Stimulated activated effector memory CD8-positive, alpha-beta T cell treated with anti-CD3 and anti-CD28 coated beads, Interleukin-12 subunit alpha, Interleukin-12 subunit beta, amount 100 ng/mL, for 72 hours (primary cell): ENCODE measurements at regions not wholly inside any gene's neighbourhood (a gene's known extent, or its start where the extent isn't known, plus 50 kb on each side); places are given as distances from the start of the nearest gene placed in this dataset.
"Not testable (repeated sequence)": the region's sequence is repeated elsewhere in the genome, so short reads cannot be mapped to it uniquely, and the experiment has no call there.

ENCODE experiments used
- ATAC-seq: fragments of 150-1000 bp; cut with Tn5 transposase; 2 replicates; pipeline ENCODE4 v1.10.0; 2021
- DNase-seq, 2 donors: peaks; one replicate each; pipeline ENCODE4 v3.0.0; 2021 to 2022; ENCODE audit warnings: low spot score in 2 of 2
- H3K27ac Mint-ChIP-seq: one replicate; pipeline ENCODE4 v1.8.0; 2022; ENCODE audit warnings: mild to moderate bottlenecking, mixed read lengths
- H3K36me3 Mint-ChIP-seq: one replicate; pipeline ENCODE4 v1.8.0; 2022; ENCODE audit warnings: mild to moderate bottlenecking, mixed read lengths
- H3K4me1 Mint-ChIP-seq: one replicate; pipeline ENCODE4 v1.8.0; 2022; ENCODE audit warnings: mixed read lengths
- H3K4me3 Mint-ChIP-seq: one replicate; pipeline ENCODE4 v1.8.0; 2022; ENCODE audit warnings: mild to moderate bottlenecking, mixed read lengths
- H3K9me3 Mint-ChIP-seq: one replicate; pipeline ENCODE4 v1.8.0; 2022; ENCODE audit warnings: mixed read lengths

DNA sequence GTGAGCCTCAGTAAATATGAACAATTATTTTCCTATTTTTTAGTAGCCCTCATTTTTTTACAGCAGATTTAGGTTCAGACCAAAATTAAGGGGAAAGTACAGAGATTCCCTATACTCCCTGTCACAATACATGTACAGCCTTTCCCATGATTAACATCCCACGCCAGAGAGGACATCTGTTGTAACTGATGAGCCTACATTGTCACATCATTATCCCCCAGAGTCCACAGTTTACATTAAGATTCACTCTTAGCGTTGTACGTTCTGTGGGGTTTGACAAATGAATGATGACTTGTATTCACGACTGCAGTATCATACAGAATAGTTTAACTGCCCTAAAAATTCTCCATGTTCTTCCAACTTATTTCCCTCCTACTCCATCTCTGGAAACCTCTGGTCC, 262.3 kb upstream of the MSX2 start:
- peaks cover 13% of the 10 kb centered on the region for H3K9me3 Mint-ChIP-seq
- DNase-seq (no peak), ATAC-seq (no peak)
- no peak overlapping the region for H3K4me3 Mint-ChIP-seq
- H3K4me1 Mint-ChIP-seq, result no peaks in the 10 kb centered on the region
- no peaks in the 10 kb centered on the region for H3K36me3 Mint-ChIP-seq
- H3K27ac Mint-ChIP-seq, result no peak overlapping the region

DNA sequence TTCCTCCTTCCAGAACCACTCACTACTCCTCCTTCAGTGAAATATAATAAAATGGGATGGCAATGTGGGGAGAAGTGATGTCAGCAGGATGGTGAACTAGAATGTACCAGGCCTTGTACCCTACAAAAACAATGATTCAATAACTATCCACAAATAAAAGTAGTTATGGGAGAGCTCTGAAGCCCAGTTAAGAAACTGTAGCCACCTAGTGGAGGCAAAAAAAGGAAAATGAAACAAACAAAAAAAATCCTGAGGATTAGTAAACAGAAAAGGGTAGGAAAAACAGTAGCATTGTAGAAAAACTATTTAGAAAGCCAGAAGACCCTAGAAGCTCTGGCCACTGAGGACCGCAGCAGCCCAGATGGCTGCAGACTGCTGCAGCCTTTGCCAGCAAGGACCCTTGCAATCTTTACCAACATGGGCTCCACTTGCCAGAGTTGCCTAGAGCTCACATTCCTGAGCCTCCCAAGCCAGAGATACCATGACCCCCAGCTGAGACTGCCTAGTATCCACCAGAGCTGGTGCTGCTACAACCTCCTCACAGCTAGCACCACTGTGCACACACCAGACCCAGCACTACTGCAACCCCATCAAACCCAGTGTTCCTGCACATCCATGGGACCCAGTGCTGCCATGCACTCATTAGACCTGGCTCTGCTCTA, 259.7 kb upstream of the MSX2 start:
- Mint-ChIP-seq H3K27ac (no peak overlapping the region), H3K4me1 (no peaks in the 10 kb centered on the region), H3K4me3 (no peak overlapping the region), H3K9me3 (peaks cover 12% of the 10 kb centered on the region), H3K36me3 (no peaks in the 10 kb centered on the region)
- DNase-seq (no peak), ATAC-seq (no peak)

DNA sequence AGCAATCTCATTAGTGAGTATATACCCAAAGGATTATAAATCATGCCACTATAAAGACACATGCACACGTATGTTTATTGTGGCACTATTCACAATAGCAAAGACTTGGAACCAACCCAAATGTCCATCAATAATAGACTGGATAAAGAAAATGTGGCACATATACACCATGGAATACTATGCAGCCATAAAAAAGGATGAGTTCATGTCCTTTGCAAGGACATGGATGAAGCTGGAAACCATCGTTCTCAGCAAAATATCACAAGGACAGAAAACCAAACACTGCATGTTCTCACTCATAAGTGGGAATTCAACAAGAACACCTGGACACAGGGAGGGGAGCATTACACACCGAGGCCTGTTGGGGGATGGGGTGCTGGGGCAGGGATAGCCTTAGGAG, 252.9 kb upstream of the MSX2 start:
- H3K27ac Mint-ChIP-seq, ATAC-seq, H3K4me1 Mint-ChIP-seq, H3K4me3 Mint-ChIP-seq, DNase-seq, H3K36me3 Mint-ChIP-seq: not testable (repeated sequence)
- H3K9me3 Mint-ChIP-seq, result peaks cover 16% of the 10 kb centered on the region

DNA sequence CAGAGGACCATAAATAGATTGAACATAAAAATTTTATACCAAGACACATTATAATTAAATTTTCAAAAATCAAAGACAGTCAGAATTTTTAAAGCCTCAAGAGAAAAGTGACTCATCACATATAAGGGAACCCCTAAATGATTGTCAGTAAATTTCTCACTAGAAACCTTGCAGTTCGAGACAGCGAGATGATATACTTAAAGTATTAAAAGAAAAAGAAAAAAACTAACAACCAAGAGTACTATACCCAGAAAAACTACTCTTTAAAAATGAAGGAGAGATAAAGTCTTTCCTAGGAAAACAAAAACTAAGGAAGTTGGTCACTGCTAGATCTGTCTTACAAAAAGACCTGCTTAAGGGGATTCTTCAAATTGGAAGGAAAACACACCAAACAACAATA, 251.4 kb upstream of the MSX2 start:
- peaks cover 11% of the 10 kb centered on the region for H3K9me3 Mint-ChIP-seq
- ATAC-seq, result no peak
- H3K36me3 Mint-ChIP-seq, result no peaks in the 10 kb centered on the region
- no peaks in the 10 kb centered on the region for H3K4me1 Mint-ChIP-seq
- no peak for DNase-seq
- no peak overlapping the region for H3K27ac Mint-ChIP-seq
- no peak overlapping the region for H3K4me3 Mint-ChIP-seq

DNA sequence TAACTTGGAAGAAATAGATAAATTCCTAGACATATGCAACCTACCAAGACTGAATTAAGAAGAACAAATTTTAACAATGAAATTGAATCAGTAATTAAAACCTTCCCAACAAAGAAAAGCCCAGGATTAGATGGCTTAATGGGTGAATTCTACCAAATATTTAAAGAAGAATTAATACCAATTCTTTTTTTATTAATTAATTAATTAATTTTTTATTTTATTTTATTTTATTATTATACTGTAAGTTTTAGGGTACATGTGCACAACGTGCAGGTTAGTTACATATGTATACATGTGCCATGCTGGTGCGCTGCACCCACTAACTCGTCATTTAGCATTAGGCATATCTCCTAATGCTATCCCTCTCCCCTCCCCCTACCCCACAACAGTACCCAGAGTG, 248.4 kb upstream of the MSX2 start:
- not testable (repeated sequence) for H3K4me3 Mint-ChIP-seq, H3K36me3 Mint-ChIP-seq, H3K27ac Mint-ChIP-seq, DNase-seq, H3K4me1 Mint-ChIP-seq, ATAC-seq
- peaks cover 11% of the 10 kb centered on the region for H3K9me3 Mint-ChIP-seq

DNA sequence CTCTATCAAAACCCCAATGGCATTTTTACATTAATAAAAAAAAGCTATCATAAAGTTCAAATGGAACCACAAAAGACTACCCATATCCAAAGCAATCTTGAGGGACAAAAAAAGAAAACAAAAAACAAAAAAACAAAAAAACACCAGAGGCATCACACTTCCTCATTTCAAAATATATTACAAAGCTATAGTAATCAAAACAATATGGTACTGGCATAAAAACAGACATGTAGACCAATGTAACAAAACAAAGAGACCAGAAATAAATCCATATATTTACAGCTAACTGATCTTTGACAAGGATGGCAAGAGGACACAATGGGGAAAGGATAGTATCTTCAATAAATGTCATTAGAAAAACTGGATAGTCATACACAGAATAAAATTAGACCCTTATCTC, 245.1 kb upstream of the MSX2 start:
- ATAC-seq (no peak), DNase-seq (no peak)
- no peak overlapping the region for H3K27ac Mint-ChIP-seq
- no peaks in the 10 kb centered on the region for H3K4me1 Mint-ChIP-seq
- no peaks in the 10 kb centered on the region for H3K36me3 Mint-ChIP-seq
- peaks cover 13% of the 10 kb centered on the region for H3K9me3 Mint-ChIP-seq
- H3K4me3 Mint-ChIP-seq, result no peak overlapping the region

DNA sequence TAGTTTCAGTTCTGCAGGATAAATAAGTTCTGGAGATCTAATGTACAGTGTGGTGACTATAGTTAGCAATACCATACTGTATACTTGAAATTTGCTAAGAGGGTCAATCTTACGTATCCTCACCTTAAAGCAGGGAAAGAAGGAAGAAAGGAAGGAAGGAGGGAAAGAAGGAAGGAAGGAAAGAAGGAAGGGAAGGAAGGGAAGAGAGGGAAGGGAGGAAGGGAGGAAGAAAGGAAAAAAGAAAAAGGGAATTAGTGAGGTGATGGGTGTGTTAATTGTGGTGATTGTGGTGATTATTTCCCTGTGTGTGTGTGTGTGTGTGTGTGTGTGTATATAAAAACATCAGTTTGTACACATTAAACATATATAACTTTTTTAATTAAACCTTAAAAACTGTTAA, 242.6 kb upstream of the MSX2 start:
- H3K4me3 Mint-ChIP-seq, result no peak overlapping the region
- ATAC-seq, result no peak
- peaks cover 6% of the 10 kb centered on the region for H3K9me3 Mint-ChIP-seq
- H3K27ac Mint-ChIP-seq, result no peak overlapping the region
- H3K4me1 Mint-ChIP-seq, result no peaks in the 10 kb centered on the region
- no peaks in the 10 kb centered on the region for H3K36me3 Mint-ChIP-seq
- DNase-seq, result no peak

DNA sequence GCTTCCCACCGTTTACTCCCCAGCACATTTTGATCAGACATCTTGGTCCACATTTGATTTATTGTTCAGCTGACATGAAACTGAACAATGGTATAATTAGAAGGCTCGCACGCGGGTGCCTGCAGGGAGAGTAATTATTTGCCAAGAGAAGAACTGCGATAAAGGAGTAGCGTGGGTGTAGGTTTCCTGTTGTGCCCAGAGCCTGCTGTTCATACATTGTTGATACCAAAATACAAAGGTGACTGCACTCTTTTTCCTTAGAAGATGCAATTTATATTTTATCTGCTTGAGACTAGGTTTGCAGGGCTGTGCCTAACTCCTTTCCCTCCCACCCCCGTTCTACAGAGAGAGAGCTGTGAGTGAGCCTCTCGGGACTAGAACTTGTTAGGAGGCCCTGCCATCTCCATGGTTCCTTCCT, 241.8 kb upstream of the MSX2 start:
- no peak overlapping the region for H3K4me3 Mint-ChIP-seq
- ATAC-seq (no peak), DNase-seq (no peak)
- H3K36me3 Mint-ChIP-seq, result no peaks in the 10 kb centered on the region
- no peaks in the 10 kb centered on the region for H3K4me1 Mint-ChIP-seq
- no peak overlapping the region for H3K27ac Mint-ChIP-seq
- peaks cover 10% of the 10 kb centered on the region for H3K9me3 Mint-ChIP-seq

DNA sequence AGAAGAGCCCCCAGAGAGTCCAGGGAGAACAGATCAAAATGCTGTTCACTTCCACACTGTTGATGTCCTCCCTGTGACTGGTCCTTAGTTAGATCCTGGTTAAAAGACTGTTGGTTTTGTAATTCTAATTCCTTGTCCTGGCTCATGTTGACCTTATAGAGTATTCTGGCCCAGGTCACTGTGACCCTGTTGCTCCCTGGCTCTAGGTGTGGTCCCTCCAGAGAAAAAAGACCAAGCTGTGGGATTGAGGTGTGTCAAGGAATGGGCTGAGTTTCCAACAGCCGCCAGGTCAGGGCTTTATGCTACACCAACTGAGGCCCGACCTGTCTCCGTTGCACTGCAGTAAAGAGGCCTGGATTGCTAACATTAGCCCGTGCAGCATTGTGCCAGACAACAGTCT, 241.0 kb upstream of the MSX2 start:
- H3K4me3 Mint-ChIP-seq, result no peak overlapping the region
- no peaks in the 10 kb centered on the region for H3K36me3 Mint-ChIP-seq
- no peak overlapping the region for H3K27ac Mint-ChIP-seq
- no peaks in the 10 kb centered on the region for H3K4me1 Mint-ChIP-seq
- no peak for ATAC-seq
- DNase-seq, result no peak
- peaks cover 10% of the 10 kb centered on the region for H3K9me3 Mint-ChIP-seq

DNA sequence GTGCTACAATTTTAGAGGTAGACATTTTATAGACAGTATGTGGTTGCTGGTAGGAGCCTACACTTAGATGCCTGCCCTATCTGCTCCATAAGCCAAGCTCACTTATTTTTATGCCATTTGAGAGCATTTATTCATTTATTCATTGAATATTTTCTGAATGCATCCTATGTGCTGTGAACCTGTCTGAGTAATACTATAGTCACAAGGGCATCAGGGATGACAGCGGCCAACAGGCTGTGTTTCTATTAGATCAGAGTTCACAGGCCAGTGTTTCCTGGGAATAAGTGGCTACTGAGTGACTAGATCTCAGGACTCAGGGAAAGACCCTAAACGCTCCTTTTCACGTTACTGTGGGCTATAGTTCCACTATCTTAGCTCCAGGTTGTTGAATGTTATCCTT, 235.2 kb upstream of the MSX2 start:
- no peak overlapping the region for H3K4me3 Mint-ChIP-seq
- H3K27ac Mint-ChIP-seq, result no peak overlapping the region
- H3K4me1 Mint-ChIP-seq, result no peaks in the 10 kb centered on the region
- ATAC-seq (no peak), DNase-seq (no peak)
- peaks cover 20% of the 10 kb centered on the region for H3K9me3 Mint-ChIP-seq
- H3K36me3 Mint-ChIP-seq, result no peaks in the 10 kb centered on the region

DNA sequence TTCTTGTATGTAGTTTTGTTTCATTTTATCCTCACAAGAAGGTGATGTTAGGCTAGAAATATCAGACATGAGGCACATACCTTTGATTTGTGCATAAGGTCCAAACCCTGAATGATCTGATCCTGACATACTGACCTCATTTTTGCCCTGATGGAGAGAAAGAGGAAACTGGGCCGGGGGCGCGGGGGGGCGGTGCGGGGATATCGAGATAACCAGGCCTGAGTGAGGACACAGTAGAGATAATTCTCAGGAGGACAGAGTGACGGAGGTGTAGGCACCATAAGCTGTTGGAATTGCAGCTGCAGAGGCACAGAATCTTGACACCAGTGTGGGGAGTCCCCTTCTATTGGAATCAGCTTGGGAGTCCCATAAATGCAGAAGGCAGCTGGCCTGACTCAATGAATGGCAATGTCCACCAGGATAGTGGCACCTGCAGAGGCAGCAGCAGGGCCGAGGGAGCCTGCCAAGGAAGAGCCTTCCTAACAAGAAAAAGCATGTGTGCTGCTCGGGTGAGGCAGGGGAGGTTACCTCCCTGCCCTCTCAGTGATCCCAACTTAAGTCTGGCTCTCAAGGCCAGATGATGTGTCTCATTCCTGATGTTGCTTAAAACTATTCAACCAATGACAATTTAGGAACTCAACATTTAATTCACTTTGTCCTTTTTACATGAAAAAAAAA, 234.3 kb upstream of the MSX2 start:
- H3K4me1 Mint-ChIP-seq, result no peaks in the 10 kb centered on the region
- DNase-seq, result no peak
- no peak for ATAC-seq
- no peak overlapping the region for H3K27ac Mint-ChIP-seq
- peaks cover 17% of the 10 kb centered on the region for H3K9me3 Mint-ChIP-seq
- H3K4me3 Mint-ChIP-seq, result no peak overlapping the region
- no peaks in the 10 kb centered on the region for H3K36me3 Mint-ChIP-seq

DNA sequence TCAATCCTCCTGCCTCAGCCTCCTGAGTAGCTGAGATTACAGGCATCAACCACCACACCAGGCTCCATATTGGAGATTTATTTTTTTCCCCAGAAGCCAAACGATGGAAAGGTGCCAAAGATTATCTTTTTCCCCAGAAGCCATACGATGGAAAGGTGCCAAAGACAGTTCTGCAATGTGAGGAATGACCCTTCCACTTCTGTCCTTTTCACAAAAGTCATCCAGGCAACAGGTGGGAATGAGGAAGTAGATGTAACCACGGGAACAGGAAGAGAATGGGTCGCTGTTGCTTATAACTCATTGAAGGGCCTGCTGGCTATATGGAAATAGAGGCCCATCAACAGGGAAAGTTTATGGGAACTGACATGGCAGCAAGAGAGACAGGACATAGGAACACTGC, 233.7 kb upstream of the MSX2 start:
- no peak for ATAC-seq
- H3K4me1 Mint-ChIP-seq, result no peaks in the 10 kb centered on the region

DNA sequence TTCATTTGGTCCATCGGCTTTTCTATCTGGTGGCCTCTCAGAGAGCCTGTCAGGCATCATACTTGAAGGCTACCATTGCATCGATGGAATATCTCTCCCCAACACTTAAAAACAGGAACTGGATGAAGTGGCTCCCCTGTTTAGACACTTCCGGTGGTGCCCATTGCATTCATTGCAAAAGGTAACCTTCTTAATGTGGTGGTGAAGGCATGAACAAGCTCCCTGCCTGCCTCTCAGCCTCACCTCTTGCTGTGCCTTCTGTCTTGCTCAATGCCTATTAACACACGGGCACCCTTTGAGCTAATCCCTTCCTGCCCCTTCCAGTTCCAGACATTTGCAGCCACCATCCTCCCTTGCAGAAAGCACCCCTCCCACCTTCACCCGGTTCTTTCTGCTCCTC, 233.1 kb upstream of the MSX2 start:
- Mint-ChIP-seq H3K4me1 (no peaks in the 10 kb centered on the region), H3K9me3 (peaks cover 17% of the 10 kb centered on the region), H3K4me3 (no peak overlapping the region), H3K36me3 (no peaks in the 10 kb centered on the region), H3K27ac (no peak overlapping the region)
- ATAC-seq (no peak), DNase-seq (no peak)

More for the DNA sequence above, 233.7 kb upstream of the MSX2 start:
- Mint-ChIP-seq H3K4me3 (no peak overlapping the region), H3K9me3 (peaks cover 17% of the 10 kb centered on the region), H3K36me3 (no peaks in the 10 kb centered on the region), H3K27ac (no peak overlapping the region)
- no peak for DNase-seq

DNA sequence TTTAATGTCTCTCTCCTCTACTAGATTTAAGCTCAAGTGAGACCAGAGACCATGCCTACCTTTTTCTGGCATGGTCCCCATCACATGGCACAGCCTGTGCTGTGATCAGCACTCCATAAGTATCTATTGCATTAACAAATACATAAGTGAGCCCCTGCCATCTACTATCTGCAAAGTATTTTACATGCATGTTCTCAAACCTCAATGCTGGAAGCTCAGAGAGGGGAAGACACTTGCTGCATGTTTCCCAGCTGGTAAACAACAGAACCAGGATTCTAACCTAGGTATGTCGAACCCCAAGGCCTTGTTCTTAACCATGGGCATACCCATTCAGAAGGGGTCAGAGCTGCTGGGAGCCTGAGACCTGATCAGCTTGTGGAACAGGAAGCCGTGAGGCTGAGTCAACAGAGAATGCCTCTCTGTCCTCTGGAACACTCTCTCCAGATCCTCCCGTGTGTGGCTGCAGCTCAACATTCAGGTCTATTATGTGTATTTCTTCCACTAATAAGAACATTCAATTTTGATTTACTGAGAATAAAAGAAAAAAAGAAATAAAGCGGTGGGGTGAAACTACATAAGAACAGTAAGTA, 232.5 kb upstream of the MSX2 start:
- H3K4me1 Mint-ChIP-seq, result no peaks in the 10 kb centered on the region
- H3K27ac Mint-ChIP-seq, result no peak overlapping the region
- no peak for ATAC-seq
- DNase-seq, result no peak
- H3K36me3 Mint-ChIP-seq, result no peaks in the 10 kb centered on the region
- H3K4me3 Mint-ChIP-seq, result no peak overlapping the region
- peaks cover 15% of the 10 kb centered on the region for H3K9me3 Mint-ChIP-seq

DNA sequence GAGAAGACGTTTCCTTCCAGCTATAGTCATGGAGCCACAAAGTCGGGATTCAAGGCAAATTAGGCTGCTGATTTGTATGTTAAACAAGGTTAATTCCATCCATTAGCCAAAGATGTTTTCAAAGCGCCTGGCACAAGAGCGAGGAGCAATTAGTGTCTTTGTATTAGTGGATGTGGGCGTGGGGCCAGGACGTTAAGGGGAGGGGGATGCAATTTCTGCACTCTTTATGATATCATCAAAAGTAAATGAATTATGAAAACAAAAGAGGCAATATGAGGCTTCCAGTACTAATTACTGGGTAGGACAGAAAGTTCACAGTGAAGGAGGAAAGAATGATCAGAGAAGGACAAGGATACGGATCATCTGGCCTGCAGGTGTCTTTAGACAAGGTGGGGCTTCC, 230.9 kb upstream of the MSX2 start:
- Mint-ChIP-seq H3K9me3 (peaks cover 19% of the 10 kb centered on the region), H3K4me3 (no peak overlapping the region), H3K36me3 (no peaks in the 10 kb centered on the region), H3K4me1 (no peaks in the 10 kb centered on the region), H3K27ac (no peak overlapping the region)
- no peak for ATAC-seq
- no peak for DNase-seq

DNA sequence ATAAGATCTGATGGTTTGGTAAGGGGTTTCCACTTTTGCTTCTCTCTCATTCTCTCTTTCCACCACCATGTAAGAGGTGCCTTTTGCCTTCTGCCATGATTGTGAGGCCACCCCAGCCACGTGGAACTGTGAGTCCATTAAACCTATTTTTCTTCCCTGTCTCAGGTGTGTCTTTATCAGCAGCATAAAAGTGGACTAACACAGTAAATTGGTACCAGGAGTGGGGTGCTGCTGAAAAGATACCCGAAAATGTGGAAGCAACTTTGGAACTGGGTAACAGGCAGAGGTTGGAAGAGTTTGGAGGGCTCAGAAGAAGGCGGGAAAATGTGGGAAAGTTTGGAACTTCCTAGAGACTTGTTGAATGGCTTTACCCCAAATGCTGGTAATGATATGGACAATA, 226.4 kb upstream of the MSX2 start:
- DNase-seq, H3K36me3 Mint-ChIP-seq, H3K4me3 Mint-ChIP-seq, H3K27ac Mint-ChIP-seq, H3K4me1 Mint-ChIP-seq, ATAC-seq: not testable (repeated sequence)
- H3K9me3 Mint-ChIP-seq, result peaks cover 21% of the 10 kb centered on the region
